ENCODE measurements at regions not wholly inside any gene's neighbourhood (a gene's known extent, or its start where the extent isn't known, plus 50 kb on each side); places are given as distances from the start of the nearest gene placed in this dataset.
A peak's percentile ranks its signal among the peaks of the same experiment; 100 is the strongest.

GRCh38 chr5:93930098-93930497 is 188.7 kb upstream of the POU5F2 start:
- Histone ChIP-seq H3K4me1 (ENCODE audit: control insufficient read depth, insufficient read depth, low read length) (no peaks in the 10 kb centered on the region), H3K4me3 (ENCODE audit: low read length) (no peak overlapping the region), H3K27me3 (ENCODE audit: control insufficient read depth, insufficient read depth) (no peaks in the 10 kb centered on the region), H3K9me3 (ENCODE audit: control insufficient read depth, low read length) (no peaks in the 10 kb centered on the region), H3K27ac (ENCODE audit: low read length) (no peak overlapping the region)
- ATAC-seq (no peak), DNase-seq (no peak)
- 57% methylated on average over 4 of the region's 4 CpGs for WGBS
- intact Hi-C loops (cut with DNase I) = no loop called here

- no peaks in the 10 kb centered on the region for H3K4me1 ChIP-seq (ENCODE audit: control insufficient read depth, insufficient read depth, low read length)
- no peak overlapping the region for H3K4me3 ChIP-seq (ENCODE audit: low read length)
- H3K27ac ChIP-seq (ENCODE audit: low read length) = no peak overlapping the region
- ATAC-seq (no peak), DNase-seq (no peak)
- no peaks in the 10 kb centered on the region for H3K9me3 ChIP-seq (ENCODE audit: control insufficient read depth, low read length)
- no peaks in the 10 kb centered on the region for H3K27me3 ChIP-seq (ENCODE audit: control insufficient read depth, insufficient read depth)
- 75% methylated on average over 1 of the region's 1 CpG for WGBS
- intact Hi-C loops (cut with DNase I) = no loop called here
Measured at GRCh38 chr5:93929131-93929530, 187.7 kb upstream of the POU5F2 start.

DNA sequence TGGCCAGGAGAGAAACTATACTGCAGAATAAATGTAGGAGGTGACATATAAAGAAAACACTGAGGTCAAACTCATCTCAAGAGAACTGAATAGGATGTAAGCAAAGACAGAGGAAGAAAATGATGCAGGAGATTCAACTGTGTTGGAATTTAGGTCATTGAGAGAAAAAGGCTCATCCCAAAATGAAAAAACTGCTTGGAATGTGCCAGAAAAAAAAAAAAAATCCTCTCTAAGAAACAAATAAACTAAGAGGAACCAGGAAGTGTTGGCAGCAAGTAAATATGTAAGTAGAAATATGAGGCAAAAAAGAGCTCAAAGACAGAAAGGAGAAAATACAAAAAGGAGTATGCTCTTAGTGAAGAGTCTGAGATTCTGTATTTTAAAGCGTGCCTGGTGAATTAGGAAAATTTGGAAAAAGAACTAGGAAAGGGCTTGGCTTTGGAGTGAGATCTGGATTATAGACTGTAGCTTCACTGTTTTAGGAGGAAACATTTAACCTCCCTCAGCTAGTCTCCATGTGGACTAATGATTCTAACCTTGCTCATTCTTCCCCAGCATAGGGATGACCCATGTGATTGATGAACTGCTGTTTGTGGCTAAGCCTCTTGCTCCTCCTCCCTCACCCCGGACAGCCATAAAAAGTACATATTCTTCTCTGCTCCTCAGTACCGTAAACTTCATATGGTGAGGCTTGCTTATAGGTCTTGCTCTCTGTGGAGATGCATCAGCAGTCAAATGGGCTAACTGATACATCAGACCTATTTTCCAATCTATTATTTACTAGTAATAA is 185.6 kb upstream of the POU5F2 start:
- WGBS = 83% methylated on average over 3 of the region's 3 CpGs
- intact Hi-C loops (cut with DNase I) = no loop called here

GRCh38 chr5:93925321-93925720 is 183.9 kb upstream of the POU5F2 start:
- intact Hi-C loops (cut with DNase I) = no loop called here
- DNase-seq (no peak), ATAC-seq (no peak)
- Histone ChIP-seq H3K27me3 (ENCODE audit: control insufficient read depth, insufficient read depth) (no peaks in the 10 kb centered on the region), H3K9me3 (ENCODE audit: control insufficient read depth, low read length) (no peaks in the 10 kb centered on the region), H3K4me3 (ENCODE audit: low read length) (no peak overlapping the region), H3K4me1 (ENCODE audit: control insufficient read depth, insufficient read depth, low read length) (no peaks in the 10 kb centered on the region), H3K27ac (ENCODE audit: low read length) (no peak overlapping the region)
- WGBS = 96% methylated on average over 1 of the region's 1 CpG

More for the DNA sequence above, 185.6 kb upstream of the POU5F2 start:
- H3K9me3 ChIP-seq (ENCODE audit: control insufficient read depth, low read length) = no peaks in the 10 kb centered on the region
- no peak overlapping the region for H3K4me3 ChIP-seq (ENCODE audit: low read length)
- H3K27me3 ChIP-seq (ENCODE audit: control insufficient read depth, insufficient read depth) = no peaks in the 10 kb centered on the region
- no peak for ATAC-seq
- no peaks in the 10 kb centered on the region for H3K4me1 ChIP-seq (ENCODE audit: control insufficient read depth, insufficient read depth, low read length)
- H3K27ac ChIP-seq (ENCODE audit: low read length) = no peak overlapping the region
- DNase-seq = no peak

- Histone ChIP-seq H3K27ac (ENCODE audit: low read length) (no peak overlapping the region), H3K4me1 (ENCODE audit: control insufficient read depth, insufficient read depth, low read length) (no peaks in the 10 kb centered on the region), H3K9me3 (ENCODE audit: control insufficient read depth, low read length) (no peaks in the 10 kb centered on the region), H3K27me3 (ENCODE audit: control insufficient read depth, insufficient read depth) (no peaks in the 10 kb centered on the region), H3K4me3 (ENCODE audit: low read length) (no peak overlapping the region)
- ATAC-seq (no peak), DNase-seq (no peak)
- 80% methylated on average over 2 of the region's 2 CpGs for WGBS
- intact Hi-C loops (cut with DNase I) = no loop called here
Measured at GRCh38 chr5:93924628-93925027, 183.2 kb upstream of the POU5F2 start.

DNA sequence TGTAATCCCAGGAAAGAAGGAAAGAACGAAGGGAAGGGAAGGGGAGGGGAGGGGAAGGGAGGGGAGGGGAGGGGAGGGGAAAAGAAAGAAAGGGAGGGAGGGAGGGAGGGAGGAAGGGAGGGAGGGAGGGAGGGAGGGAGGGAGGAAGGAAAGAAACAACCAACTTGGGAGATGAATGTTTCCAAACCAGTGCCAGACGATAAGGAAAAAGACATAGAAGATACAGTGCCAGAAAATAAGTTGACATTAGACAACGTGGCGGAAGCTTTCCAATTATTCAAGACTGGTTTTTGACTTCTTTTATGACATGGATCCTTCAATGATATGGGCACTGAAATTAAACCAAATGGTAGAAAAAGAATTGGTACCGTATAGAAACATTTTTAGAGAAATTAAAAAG is 181.2 kb upstream of the POU5F2 start:
- Histone ChIP-seq H3K27me3 (ENCODE audit: control insufficient read depth, insufficient read depth) (no peaks in the 10 kb centered on the region), H3K4me1 (ENCODE audit: control insufficient read depth, insufficient read depth, low read length) (no peaks in the 10 kb centered on the region), H3K4me3 (ENCODE audit: low read length) (no peak overlapping the region), H3K9me3 (ENCODE audit: control insufficient read depth, low read length) (no peaks in the 10 kb centered on the region), H3K27ac (ENCODE audit: low read length) (no peak overlapping the region)
- intact Hi-C loops (cut with DNase I) = no loop called here
- ATAC-seq (no peak), DNase-seq (no peak)
- 92% methylated on average over 4 of the region's 5 CpGs for WGBS

DNA sequence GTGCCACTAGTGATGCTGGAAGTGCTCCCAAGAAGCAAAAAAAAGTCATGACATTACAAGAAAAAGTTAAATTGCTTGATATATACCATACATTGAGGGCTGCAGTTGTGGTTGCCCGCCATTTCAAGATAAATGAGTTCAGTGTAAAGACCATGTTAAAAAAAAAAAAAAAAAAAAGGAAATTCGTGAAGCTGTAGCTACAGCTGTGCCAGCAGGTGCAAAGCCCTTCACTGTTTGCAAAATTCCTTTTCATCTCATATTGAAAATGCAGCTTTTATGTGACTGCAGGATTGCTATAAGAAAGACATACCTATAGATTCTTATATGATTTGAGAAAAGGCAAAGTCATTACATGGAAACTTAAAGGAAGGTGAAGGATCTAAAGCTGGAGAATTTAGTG is 179.6 kb upstream of the POU5F2 start:
- Histone ChIP-seq H3K27ac (ENCODE audit: low read length) (no peak overlapping the region), H3K4me3 (ENCODE audit: low read length) (no peak overlapping the region), H3K9me3 (ENCODE audit: control insufficient read depth, low read length) (no peaks in the 10 kb centered on the region), H3K4me1 (ENCODE audit: control insufficient read depth, insufficient read depth, low read length) (no peaks in the 10 kb centered on the region), H3K27me3 (ENCODE audit: control insufficient read depth, insufficient read depth) (no peaks in the 10 kb centered on the region)
- WGBS = 91% methylated on average over 2 of the region's 2 CpGs
- intact Hi-C loops (cut with DNase I) = no loop called here
- no peak for DNase-seq
- ATAC-seq = no peak

DNA sequence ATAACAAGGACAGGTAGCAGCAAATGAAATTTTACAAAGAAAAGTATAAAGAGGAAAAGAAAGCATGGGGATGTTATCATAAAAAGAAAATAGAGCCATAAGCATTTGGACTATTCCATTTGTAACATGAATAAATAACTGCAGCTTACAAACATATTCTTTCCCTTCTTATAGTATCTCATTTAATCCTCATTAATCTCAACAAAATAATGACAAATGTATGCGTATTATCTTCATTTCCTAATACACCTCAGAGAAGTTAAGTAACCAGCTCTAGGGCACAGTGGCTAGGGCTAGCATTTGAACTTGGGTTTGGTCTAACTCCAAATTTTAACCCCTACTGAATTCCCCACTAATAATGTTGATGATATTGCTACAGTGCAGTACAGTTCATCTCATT is 175.5 kb upstream of the POU5F2 start:
- Histone ChIP-seq H3K4me3 (ENCODE audit: low read length) (no peak overlapping the region), H3K27me3 (ENCODE audit: control insufficient read depth, insufficient read depth) (no peaks in the 10 kb centered on the region), H3K9me3 (ENCODE audit: control insufficient read depth, low read length) (no peaks in the 10 kb centered on the region), H3K4me1 (ENCODE audit: control insufficient read depth, insufficient read depth, low read length) (no peaks in the 10 kb centered on the region), H3K27ac (ENCODE audit: low read length) (no peak overlapping the region)
- WGBS = 94% methylated on average over 1 of the region's 1 CpG
- DNase-seq (no peak), ATAC-seq (no peak)
- intact Hi-C loops (cut with DNase I) = no loop called here

GRCh38 chr5:93915142-93915553 is 173.7 kb upstream of the POU5F2 start:
- Histone ChIP-seq H3K4me1 (ENCODE audit: control insufficient read depth, insufficient read depth, low read length) (no peaks in the 10 kb centered on the region), H3K9me3 (ENCODE audit: control insufficient read depth, low read length) (no peaks in the 10 kb centered on the region), H3K27ac (ENCODE audit: low read length) (no peak overlapping the region), H3K27me3 (ENCODE audit: control insufficient read depth, insufficient read depth) (no peaks in the 10 kb centered on the region), H3K4me3 (ENCODE audit: low read length) (no peak overlapping the region)
- ATAC-seq (peak in 1 of 2 donors; percentile 36), DNase-seq (no peak)
- intact Hi-C loops (cut with DNase I) = no loop called here

DNA sequence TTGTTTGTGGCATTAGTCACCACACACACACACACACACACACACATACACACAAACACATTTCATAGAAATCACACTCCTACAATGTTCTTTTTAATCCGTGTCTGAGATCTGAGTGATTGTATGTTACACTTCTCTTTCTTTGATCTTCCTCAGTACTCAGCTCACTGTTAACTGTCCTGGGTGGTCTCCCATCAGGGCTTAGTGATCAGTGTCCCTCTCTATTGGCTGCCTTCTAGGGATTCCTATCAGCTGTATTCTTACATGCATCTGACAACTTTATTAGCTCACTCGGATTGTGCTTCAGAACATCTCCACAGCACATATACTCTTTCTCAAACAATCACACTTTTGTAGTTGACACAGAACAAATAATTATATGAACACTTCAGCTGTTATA is 170.2 kb upstream of the POU5F2 start:
- no peak overlapping the region for H3K27ac ChIP-seq (ENCODE audit: low read length)
- no peaks in the 10 kb centered on the region for H3K27me3 ChIP-seq (ENCODE audit: control insufficient read depth, insufficient read depth)
- H3K4me1 ChIP-seq (ENCODE audit: control insufficient read depth, insufficient read depth, low read length) = no peaks in the 10 kb centered on the region
- no peak overlapping the region for H3K4me3 ChIP-seq (ENCODE audit: low read length)
- 55% methylated on average over 2 of the region's 2 CpGs for WGBS
- no peaks in the 10 kb centered on the region for H3K9me3 ChIP-seq (ENCODE audit: control insufficient read depth, low read length)
- DNase-seq (no peak), ATAC-seq (no peak)
- intact Hi-C loops (cut with DNase I) = no loop called here

- DNase-seq (no peak), ATAC-seq (no peak)
- Histone ChIP-seq H3K27ac (ENCODE audit: low read length) (no peak overlapping the region), H3K4me3 (ENCODE audit: low read length) (no peak overlapping the region), H3K9me3 (ENCODE audit: control insufficient read depth, low read length) (no peaks in the 10 kb centered on the region), H3K27me3 (ENCODE audit: control insufficient read depth, insufficient read depth) (no peaks in the 10 kb centered on the region), H3K4me1 (ENCODE audit: control insufficient read depth, insufficient read depth, low read length) (no peaks in the 10 kb centered on the region)
- intact Hi-C loops (cut with DNase I) = no loop called here
- WGBS = 63% methylated on average over 1 of the region's 1 CpG
Measured at GRCh38 chr5:93909356-93909755, 168.0 kb upstream of the POU5F2 start.

DNA sequence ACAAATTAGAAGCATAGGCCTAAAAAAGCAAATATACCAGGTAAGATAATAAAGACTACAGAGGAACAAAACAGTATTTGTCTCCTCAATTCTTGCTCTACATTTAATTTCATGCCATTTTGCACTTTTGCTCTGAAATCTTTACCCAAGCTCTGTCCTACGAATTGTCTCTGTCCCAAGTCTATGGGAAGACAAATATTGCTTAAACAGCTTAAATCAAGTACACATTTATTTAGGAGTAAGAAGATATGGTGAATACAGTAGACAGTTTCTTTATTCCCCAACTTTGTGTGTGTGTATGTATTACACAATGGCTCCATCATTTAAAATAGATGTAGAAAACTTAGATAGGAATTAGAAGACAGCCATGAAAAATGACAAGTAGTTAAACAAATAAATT is 163.5 kb upstream of the POU5F2 start:
- H3K27ac ChIP-seq (ENCODE audit: low read length) = no peak overlapping the region
- no peaks in the 10 kb centered on the region for H3K27me3 ChIP-seq (ENCODE audit: control insufficient read depth, insufficient read depth)
- intact Hi-C loops (cut with DNase I) = no loop called here
- 97% methylated on average over 1 of the region's 1 CpG for WGBS
- H3K9me3 ChIP-seq (ENCODE audit: control insufficient read depth, low read length) = no peaks in the 10 kb centered on the region
- H3K4me1 ChIP-seq (ENCODE audit: control insufficient read depth, insufficient read depth, low read length) = no peaks in the 10 kb centered on the region
- no peak for ATAC-seq
- H3K4me3 ChIP-seq (ENCODE audit: low read length) = no peak overlapping the region
- no peak for DNase-seq

All from right cardiac atrium (tissue), 5 donors.